RWPE1 (cell line): ENCODE measurements at regions not wholly inside any gene's neighbourhood (a gene's known extent, or its start where the extent isn't known, plus 50 kb on each side); places are given as distances from the start of the nearest gene placed in this dataset.

ENCODE experiments used
- CTCF ChIA-PET: fragments of 350-600 bp; sonication (Branson Sonifier 250); formaldehyde crosslinking; extraction: SDS; loops from one replicate; lab custom pipeline; 2021; lab: Yijun Ruan, JAX
- POLR2A ChIA-PET: fragments of 400-600 bp; formaldehyde crosslinking; extraction: SDS; loops from one replicate; lab custom pipeline; 2020; ENCODE audit warnings: antibody characterized with exemption; ENCODE audit not compliant: low non-redundant PET; lab: Yijun Ruan, JAX
- DNase-seq: peaks from one replicate; pipeline ENCODE4 v3.0.0; 2012; ENCODE audit warnings: low spot score
- H3K27ac ChIP-seq: fragments of 450-650 bp; 2 replicates; pipeline ENCODE4 v1.5.1; 2017
- TF ChIP-seq, protein P1 (sequence below): fragments of 450-650 bp; conservative IDR thresholded peaks from 2 replicates; pipeline ENCODE4 v1.5.1; 2017; ENCODE audit warnings: low read depth, mild to moderate bottlenecking

DNA sequence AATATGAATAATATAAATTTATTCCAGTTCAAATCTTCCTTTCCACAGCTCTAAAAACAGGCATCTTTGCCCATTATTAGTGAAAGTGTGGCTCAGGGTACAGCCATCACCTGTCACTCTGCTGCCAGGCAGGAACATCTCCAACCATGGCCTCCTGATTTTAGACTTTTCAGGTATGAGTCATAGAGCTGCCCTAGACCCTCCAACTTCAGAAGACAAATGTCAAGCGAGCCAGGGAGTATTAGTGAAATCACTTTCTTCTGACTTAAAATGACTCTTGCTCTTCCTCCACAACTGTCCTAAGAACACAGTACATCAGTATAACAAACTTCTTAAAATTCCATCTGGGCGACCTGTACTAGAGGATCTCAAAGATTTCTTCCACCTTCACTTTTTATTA lies 78.1 kb upstream of the AKAP13 start:
- CTCF ChIA-PET: interaction anchor here (0.7 kb wide), 1 partner anchor 78 kb away, joined by 3 read pairs; no protein-coding TSS in a partner anchor
- TF ChIP-seq, protein P1, sequence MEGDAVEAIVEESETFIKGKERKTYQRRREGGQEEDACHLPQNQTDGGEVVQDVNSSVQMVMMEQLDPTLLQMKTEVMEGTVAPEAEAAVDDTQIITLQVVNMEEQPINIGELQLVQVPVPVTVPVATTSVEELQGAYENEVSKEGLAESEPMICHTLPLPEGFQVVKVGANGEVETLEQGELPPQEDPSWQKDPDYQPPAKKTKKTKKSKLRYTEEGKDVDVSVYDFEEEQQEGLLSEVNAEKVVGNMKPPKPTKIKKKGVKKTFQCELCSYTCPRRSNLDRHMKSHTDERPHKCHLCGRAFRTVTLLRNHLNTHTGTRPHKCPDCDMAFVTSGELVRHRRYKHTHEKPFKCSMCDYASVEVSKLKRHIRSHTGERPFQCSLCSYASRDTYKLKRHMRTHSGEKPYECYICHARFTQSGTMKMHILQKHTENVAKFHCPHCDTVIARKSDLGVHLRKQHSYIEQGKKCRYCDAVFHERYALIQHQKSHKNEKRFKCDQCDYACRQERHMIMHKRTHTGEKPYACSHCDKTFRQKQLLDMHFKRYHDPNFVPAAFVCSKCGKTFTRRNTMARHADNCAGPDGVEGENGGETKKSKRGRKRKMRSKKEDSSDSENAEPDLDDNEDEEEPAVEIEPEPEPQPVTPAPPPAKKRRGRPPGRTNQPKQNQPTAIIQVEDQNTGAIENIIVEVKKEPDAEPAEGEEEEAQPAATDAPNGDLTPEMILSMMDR: no peak
- no peak overlapping the region for H3K27ac ChIP-seq
- DNase-seq: no peak
- POLR2A ChIA-PET: no interaction called here

DNA sequence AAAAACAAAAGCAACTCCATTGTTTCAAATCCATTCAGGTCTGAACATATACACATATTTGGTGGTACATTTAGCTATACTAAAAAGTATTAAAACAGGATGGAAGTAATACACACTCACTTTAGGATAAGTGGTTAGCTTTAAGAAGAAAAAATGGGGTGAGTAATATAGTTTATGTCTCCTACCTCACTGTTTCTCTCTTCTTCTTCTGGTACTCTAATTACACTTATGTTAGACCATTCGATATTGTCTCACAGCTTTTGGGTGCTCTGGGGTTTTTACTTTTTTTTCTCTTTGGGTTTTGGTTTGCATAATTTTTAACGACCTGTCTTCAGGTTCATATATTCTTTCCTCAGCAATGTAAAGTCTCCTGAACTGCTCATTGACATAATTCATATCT lies 75.4 kb upstream of the AKAP13 start:
- TF ChIP-seq, protein P1: no peak
- POLR2A ChIA-PET: no interaction called here
- no peak for DNase-seq
- CTCF ChIA-PET: interaction anchor here (0.6 kb wide), 1 partner anchor 16 kb away, joined by 3 read pairs; no protein-coding TSS in a partner anchor
- H3K27ac ChIP-seq: no peak overlapping the region

DNA sequence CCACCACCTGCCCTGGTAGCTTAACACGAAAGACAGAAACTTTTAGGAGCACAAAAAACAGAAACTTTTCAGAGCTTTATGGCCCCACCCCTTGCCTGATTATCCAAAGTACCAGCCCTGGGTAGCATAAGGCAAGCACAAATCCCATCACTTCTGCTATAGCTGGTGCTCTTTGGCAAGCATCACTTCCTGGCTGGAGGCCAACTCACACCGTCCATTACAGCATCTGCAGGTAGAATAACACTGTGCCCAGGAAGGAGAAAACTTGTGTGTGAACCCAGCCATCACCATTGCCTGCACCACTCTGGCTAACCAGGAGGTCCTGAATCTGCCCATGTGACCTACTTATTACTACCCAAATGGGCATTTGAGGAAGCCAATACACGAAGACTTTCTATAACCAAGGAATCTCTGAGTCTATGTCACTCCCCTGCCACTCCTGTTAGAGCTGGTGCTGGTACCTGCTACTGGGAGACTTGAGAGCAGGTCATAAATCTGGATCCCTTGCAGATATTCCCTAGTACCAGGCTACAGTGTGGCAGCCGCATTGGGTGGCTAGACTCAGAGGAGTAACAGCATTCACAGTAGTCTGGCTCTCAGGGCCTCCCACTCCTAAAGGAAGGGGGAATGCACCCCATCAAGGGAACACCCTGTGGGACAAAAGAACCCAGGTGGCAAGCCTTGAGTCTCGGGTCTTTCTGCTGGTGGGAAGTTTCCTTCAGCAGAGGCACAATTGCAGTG lies 73.3 kb upstream of the AKAP13 start:
- TF ChIP-seq, protein P1: no peak
- ChIA-PET CTCF (interaction anchor here (0.6 kb wide), 1 partner anchor 9 kb away, joined by 4 read pairs; no protein-coding TSS in a partner anchor), POLR2A (no interaction called here)
- DNase-seq: no peak
- H3K27ac ChIP-seq: no peak overlapping the region

DNA sequence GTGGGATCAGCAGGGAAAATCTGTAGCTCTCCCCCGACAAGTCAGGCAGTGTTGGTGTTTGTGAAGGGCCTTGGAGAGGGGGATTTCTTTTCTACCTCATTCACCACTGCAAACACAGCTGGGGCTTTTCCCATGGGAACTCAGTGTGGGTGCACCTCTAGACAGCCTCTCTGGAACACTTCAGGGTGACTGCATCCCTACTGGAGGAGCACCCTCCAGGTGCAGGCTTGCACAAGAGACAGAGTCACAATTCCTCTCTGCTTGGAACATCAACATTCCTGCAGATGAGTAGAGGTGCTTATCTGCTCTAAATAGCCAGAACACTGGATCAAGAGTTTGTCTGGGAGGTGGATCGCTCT lies 72.7 kb upstream of the AKAP13 start:
- CTCF ChIA-PET: no interaction called here
- DNase-seq: no peak
- POLR2A ChIA-PET: no interaction called here
- TF ChIP-seq, protein P1: no peak
- H3K27ac ChIP-seq: no peak overlapping the region

DNA sequence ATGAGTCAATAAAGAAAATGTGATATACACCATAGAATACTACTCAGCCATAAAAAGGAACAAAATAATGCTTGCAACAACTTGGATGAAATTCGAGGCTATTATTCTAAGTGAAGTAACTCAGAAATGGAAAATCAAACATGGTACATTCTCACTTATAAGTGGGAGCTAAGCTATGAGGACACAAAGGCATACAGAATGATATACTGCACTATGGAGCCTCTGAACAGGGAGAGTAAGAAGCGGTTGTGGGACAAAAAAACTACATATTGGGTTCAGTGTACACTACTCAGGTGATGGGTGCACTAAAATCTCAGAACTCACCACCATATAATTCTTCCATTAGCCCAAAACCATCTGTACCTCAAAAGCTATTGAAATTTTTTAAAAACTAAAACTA lies 68.8 kb upstream of the AKAP13 start:
- TF ChIP-seq, protein P1: no peak
- no peak overlapping the region for H3K27ac ChIP-seq
- no peak for DNase-seq
- POLR2A ChIA-PET: no interaction called here
- CTCF ChIA-PET: interaction anchor here (0.6 to 1.1 kb wide), 3 partner anchors 11 to 102 kb away, joined by 3 to 6 read pairs (median 4); no protein-coding TSS in a partner anchor

DNA sequence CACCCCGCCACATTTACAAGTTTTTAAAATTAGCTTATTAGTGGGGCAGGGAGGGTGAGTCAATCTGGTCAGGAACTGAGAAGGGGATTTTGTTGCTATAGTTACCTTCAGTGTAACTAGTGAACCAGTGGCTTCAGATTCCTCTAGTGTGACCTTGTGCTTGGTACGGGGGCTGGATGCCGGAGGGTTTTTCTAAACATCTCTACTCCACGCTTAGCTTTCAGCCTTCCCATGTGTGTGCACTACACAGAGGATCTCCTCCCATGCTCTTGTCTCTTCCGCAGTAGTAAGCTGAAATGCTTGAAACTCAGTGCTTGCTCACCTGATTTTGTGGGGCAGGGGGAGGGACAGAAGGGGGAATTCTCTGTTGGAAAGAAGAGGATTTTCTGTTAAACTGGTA lies 67.9 kb upstream of the AKAP13 start:
- no peak for DNase-seq
- ChIA-PET CTCF (interaction anchor here (0.7 to 1.1 kb wide), 4 partner anchors 11 to 144 kb away, joined by 3 to 6 read pairs (median 4); no protein-coding TSS in a partner anchor), POLR2A (no interaction called here)
- H3K27ac ChIP-seq: no peak overlapping the region
- TF ChIP-seq, protein P1: no peak
